COLO668 (cell line): ENCODE measurements at regions not wholly inside any gene's neighbourhood (a gene's known extent, or its start where the extent isn't known, plus 50 kb on each side); places are given as distances from the start of the nearest gene placed in this dataset.
"Not testable (repeated sequence)": the region's sequence is repeated elsewhere in the genome, so short reads cannot be mapped to it uniquely, and the experiment has no call there.

ENCODE experiments used
- DNase-seq: peaks from one replicate; lab custom pipeline; 2025; ENCODE audit not compliant: unreplicated experiment; lab: John Stamatoyannopoulos, UW

DNA sequence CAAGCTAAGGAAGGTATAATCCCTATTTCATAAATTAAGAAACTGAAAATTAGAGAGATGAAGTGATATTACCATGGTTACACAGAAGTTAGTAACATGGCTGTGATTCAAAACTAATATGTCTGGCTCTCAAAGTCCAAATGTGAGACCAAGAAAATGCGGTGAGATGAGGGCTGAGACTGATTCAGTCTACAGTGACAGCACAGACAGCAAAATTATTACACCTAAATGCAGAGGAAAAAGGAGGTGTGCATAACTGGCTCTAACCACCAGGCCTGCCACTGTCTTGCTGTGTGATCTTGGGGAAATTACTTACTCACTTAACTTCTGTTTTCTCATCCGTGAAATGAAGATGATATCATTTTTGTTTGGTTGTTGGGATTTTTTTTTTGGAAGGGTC lies 270.0 kb upstream of the SOX9 start:
- DNase-seq, result no peak

DNA sequence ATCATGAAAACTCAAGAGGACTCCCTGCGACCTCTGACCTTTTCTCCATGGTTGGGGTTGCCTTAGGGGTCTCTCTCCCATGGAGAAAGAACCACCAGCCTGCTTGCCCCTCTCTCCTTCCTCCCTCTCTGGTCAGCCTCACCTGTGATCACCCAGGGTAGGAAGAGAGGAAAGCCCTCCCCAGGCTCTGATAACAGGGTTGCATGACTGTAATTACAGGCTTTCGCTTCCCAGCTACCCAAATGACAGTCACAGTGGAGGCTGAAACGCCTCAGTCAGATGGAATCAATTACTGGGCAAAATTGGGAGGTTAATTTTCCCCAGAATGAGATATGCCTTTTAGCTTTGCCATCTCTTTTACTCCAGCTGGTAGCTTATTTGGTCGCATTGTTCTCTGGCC lies 265.8 kb upstream of the SOX9 start:
- DNase-seq, result no peak

DNA sequence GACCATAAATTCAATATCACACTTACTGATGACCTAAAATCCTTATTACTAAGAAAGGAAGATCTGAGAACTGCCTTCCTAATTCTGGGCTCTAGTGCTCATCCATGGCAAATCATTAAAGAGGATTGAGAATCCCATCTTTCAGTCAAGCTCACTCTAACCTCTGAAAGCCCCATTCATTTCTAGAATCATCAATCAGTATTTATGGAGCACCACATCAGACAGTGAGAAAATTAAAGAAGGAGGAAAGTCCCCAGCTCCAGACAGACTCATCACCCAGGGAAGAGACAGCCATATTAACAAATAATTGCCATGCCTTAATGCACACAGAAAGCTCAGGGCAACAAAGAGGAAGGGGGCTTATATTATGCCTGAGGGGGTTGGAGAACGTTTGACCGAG lies 256.1 kb upstream of the SOX9 start:
- DNase-seq, result no peak

DNA sequence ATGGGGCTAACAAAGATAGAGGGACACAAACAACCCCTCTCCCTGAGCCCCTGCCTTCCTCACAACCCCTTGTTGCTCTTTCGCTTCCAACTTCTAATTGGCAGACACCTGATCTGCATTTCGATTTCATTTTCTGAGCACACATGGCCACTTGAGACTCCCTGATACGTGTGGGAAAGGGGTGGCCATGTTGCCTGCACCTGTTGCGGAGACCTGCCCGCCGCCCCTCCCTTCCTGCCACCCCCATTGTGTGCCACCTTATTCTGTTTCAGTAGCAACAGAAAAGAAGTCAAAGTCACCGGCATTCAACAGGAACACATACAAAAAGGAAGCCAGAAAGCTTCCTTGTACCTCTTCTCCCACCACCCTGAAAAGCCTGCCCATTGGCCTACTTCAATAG lies 254.7 kb upstream of the SOX9 start:
- no peak for DNase-seq

DNA sequence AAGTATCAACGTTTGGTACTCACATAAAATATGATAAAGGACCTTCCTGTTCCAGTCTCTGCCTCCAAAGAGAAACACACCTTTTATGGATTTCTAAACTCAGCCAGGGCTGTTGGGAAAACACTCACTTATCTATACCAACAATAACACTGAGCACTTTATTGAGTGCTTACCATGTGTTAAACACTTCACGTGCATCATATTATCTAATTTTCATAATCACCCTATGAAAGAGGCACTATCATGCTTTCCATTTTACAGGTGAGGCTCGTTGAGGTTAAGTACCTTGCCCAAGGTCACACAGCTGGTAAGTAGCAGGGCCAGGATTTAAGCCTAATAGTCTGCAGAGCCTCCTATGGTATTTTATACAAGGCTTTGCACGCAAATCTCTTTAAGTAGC lies 251.5 kb upstream of the SOX9 start:
- no peak for DNase-seq

DNA sequence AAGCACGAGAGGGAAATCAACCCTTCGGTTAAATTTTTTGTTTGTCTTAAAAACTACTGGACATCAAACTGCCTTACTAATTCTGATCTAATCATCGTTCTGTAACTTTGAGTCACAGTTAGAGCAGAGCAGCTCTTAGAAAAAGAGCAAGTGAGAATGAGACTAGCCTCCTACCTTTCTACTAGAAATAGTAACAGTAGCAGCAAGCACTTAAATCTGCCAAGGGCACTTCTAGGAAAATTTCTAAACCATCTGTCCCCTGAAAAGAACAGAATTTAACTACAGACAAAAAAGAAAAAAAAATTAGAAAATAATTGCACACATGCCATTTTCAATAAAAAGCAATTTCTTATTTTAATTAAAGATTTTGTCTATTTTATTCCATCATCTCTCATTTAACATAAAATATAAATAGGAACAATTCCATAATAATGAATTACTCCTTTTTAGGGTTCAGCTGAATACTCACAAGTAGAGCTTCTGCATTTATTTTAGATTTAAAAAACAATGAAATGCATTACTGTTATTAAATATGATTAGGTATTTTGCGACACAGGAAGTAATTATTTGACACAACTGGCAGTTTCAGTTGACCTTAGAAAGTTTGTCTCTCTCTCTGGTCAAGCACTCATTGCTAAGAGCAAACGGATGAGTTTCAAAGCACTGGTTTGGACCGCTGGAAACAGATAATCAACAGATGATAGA lies 250.8 kb upstream of the SOX9 start:
- no peak for DNase-seq

DNA sequence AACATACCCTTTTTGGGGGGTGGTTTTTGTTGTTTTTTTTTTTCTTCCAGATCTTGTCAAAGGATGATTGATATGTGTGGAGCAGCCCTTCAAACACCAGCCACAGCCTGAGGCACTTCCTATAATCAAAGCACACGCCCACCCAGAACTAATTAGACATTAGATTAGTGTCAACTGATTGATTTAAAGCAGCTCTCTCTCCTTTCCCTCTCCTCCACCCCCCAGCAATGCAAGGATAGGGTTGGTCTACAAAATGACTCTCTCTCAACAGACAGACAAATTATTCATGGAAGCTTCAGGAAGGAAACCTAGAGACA lies 250.3 kb upstream of the SOX9 start:
- DNase-seq, result no peak

DNA sequence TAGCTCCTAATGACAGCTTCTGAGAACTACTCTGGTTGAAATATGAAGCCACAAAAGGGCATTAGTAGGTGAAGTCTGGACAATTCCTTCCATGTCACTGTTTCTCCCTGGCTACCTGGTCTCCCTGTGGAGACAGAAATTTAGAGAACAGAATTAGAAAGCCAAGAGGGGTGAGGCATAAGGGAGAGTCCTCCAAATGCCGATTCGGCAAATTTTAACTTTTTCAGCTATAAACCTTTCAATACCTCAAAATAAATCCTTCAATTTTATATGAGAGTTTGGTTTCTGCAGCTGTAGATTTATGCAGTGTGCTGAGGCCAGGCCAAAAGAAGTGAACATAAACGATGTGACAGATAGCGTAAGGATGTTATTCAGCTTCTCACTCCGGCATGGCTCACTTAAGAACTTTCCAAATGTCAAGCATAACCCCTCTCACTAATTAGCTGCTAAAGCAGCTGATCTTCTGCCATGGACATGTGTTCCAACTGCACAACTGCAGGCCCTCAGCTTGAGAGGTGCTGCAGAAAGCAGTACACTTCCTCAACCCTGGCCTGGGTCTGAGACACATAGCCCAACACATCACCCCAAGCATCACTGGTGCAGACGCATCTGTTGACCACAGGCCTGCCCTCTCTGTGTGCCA lies 247.9 kb upstream of the SOX9 start:
- DNase-seq, result no peak

DNA sequence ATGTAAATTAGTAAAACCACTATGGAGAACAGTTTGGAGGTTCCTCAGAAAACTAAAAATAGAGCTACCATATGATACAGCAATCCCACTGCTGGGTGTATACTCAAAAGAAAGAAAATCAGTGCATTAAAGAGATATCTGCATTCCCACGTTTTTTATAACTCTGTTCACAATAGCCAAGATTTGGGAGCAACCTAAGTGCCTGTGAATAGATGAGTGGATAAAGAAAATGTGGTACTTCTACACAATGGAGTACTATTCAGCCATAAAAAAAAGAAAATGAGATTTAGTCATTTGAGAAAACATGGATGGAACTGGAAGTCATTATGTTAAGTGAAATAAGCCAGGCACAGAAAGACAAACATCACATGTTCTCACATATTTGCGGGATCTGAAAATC lies 246.0 kb upstream of the SOX9 start:
- DNase-seq, result not testable (repeated sequence)

DNA sequence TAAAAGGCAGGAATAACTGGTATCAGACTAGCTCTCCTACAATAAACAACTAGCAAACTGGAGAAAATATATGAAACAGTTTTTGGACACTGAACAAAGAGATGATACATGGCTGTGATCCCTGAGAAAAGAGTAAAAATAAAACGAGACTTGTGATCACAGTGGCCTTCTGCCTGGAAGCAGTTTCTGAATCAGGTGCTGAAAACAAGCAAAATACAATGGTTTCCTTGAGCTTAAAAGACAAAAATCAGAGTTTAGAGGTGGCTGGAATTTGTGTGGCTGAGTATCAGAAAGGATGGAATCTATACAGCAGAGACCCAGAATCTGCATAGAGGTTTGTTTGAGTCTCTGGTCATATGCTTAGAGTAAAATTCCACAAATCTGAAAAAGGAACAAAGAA lies 242.5 kb upstream of the SOX9 start:
- DNase-seq, result no peak

DNA sequence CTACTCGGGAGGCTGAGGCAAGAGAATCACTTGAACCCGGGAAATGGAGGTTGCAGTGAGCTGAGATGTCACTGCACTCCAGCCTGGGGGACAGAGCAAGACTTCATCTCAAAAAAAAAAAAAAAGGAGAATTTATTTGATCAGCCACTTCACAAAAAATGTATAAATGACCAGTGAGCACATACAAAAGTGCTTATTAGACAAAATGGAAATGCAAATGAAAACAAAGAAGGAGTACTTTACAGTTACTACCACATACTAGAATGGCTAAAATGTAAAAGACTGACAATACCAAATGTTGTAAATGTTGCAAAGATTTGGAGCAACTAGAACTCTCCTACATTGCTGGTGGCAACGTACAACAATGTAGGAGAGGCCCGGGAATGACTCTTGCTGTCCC lies 241.8 kb upstream of the SOX9 start:
- DNase-seq, result no peak

DNA sequence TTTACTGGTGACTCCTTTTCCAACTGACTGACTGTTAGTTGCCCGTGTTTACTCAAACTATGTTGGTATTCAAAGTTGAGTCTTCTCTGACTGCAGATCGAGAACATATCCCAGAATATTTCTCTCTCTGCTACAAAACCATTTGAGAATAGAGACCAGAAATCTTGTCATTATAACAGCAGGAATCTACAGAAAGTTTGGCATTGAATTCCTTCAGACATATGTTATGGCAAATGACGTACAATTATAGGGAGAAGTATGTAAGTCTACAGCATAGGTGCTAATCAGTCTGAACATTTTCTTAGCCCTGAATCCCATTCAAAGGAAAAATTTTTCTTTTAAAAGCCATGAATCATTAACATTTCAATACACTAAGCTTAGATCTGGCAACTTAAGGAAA lies 239.8 kb upstream of the SOX9 start:
- DNase-seq, result no peak

DNA sequence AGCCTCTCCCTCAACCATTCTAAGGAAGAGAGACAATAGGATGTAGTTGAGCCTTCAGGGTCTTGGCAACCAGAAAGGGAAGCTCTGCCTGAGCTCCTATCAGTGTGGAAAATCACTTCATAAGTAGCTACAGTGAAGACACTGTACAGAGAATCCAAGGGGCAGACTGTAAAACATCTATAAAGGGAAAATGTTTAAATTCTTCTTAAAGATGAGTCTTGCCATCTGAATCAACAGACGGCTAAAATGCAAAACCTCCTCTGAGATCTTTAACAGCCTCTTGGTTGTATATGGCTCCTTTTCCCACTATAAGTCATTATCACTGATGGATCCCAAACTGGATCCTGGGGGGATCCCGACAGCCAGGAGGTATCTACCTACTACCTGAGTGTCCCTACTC lies 239.2 kb upstream of the SOX9 start:
- no peak for DNase-seq

DNA sequence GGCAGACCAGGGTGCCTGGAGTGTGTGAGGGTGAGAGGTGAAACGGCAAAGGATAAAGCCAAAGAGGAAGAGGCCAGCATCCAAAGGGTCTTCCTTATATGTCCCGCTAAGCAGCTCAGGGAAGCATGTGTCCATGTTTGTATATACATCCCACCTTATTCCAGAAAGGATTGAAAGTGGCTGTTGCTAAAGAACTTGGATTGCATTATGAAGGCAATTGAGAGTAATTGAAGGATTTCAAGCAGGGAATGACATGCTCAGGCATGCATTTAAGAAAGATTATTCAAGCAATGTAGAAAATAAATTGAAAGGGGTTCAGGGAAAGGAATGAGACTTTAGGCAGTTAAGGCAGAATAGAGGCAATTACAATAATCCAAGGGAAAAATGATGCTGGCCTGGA lies 237.6 kb upstream of the SOX9 start:
- DNase-seq, result no peak

DNA sequence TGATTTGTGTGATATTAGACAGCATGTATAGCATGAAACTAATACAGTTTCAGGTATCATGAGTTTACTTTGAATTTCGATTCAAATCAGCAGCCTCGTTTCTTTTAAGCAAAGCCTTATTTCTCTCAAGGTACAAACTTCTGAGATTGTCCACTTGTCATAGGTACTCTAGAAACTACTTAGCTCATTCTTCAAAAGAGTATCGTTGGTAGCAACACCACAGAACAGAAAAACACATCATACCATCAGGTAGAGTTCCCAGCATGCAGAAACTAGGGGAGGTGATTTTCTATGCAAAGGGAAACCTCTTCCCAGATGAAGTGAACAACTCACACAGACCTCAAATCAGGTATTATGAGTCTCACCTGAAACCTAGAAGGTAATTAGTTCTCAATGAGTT lies 237.0 kb upstream of the SOX9 start:
- no peak for DNase-seq

DNA sequence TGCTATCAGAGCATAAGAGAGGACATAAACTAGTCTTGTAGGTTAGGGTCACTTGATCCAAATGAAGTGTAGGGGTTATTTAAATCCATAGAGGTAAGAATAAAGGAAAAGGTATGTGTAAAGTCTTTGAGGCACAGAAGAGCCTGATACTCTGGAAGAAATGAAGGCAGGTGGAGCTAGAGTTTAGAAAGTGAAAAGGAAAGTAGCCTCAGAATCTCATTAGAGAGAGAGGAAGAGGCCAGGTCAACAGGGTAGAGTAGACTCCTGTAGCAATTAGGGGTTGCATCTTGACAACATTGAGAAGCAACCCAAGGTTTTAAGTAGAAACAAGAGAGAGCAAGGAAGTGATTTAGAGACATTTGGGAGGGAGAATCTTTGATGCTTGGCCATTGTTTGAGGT lies 235.2 kb upstream of the SOX9 start:
- DNase-seq, result no peak

DNA sequence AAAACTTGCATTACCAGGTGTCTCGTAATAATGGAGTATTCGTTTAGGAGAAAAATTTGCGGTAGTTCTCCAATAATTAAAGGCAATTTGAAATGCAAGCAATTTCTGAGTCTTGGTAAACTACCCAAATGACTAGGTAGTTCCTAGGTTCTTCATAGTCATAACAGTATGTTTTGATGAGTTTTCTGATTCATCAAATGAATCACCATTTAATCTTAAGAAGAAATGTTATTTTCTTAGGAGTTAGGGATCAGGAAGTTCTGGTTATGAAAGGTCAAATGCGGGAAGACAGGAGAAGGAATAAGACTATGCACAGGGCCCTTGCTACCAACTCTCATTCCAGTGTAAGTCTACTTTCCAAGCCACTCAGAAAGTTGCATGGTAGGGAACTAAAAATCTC lies 221.5 kb upstream of the SOX9 start:
- no peak for DNase-seq

DNA sequence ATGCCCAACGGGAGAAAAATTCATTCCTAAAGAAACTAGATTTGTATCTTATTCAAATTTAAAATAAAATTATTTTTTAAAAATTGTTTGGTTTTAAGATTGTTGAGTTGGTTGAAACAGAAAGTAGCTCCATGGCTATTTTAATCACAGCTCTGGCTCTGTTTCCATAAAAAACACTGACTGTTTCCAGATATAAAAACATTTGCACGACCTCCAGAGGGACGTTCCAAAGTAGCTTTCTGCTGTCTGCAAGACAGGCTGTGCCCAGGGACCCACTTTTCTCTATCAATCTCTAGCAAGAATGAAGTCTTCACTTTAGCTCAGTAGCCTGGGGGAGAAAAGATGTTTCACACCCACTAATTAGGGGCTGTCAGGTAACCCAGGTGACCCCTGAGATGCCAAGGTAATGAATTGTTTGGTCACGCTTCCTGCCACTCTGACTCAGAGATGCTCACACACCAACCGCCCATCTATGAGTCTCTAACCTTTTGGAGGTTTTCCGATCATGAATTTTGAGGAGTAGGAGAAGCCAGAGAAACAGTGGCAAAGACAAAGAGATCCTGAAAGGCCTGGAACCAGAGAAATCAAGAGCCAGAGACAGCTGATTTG lies 220.1 kb upstream of the SOX9 start:
- no peak for DNase-seq

DNA sequence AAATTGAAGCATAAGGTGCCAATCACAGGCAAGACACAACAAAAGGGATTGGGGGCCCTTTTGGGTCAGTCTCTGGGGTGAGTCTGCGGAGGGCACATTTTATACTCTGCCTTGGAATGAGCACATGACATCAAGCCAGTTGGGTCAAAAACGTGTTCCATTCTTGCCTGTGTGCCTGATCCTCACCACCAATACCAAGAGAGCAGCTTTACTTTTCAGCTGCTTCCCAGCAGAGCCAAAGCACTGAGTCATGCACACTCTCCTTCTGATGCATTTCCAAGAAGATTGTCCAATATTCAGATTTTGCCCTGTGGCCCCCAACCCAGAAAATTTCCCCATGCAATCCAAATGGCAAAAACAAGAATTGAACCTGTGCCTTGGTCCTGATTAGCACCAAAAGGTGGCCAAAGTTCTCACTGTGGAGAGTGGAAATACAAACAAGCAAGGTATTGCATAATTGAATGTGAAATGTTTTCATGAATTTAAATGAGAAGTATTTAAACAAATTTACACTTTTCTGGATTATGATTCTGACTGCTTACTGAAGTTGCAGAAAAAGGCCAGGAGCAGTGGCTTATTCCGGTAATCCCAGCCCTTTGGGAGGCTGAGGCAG lies 217.8 kb upstream of the SOX9 start:
- no peak for DNase-seq

DNA sequence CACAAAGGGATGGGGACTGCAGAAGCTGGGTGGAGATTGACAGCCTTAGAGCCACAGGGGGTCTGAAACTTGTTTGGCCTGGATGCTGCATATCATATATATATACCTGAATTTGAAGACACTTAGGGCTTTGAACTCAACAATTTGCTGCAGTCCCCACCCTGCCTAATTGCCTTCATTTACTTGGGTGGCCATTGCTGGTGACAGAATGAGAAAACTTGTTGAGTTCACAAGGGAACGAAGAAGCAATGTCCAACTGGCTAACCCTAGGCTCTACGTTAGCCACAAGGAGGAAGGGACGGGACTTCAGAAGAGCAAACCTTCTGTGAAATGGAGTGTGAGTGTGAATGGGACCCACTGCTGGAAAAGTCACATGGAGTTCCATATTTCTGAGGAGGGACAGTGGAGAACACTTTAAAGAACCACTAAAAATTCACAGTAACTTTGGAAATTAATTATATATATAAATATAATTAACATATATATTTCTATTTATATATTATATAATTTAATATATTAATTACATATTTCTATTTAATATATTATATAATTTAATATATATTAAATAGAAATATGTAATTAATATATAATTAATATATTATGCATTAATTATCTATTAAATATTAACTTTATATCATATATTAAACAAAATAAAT lies 215.3 kb upstream of the SOX9 start:
- no peak for DNase-seq

DNA sequence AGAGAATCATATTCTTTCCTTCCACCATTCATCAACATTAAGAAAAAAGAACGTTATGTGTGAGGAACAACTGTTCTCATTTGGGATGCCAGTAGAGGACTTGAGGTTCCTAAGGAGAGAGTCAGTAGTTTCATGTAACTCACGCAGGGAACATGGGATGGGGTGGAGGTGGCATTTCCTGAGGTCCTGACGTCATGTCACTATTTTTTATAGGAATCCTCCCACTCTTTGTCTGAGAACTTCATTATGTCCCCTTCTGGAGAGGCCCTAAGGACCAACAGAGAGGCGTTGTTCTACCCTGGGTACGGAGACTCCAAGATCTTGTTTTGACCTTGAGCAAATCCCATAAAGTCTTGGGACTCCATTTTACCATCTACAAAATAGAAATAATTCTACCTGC lies 211.7 kb upstream of the SOX9 start:
- DNase-seq, result no peak

DNA sequence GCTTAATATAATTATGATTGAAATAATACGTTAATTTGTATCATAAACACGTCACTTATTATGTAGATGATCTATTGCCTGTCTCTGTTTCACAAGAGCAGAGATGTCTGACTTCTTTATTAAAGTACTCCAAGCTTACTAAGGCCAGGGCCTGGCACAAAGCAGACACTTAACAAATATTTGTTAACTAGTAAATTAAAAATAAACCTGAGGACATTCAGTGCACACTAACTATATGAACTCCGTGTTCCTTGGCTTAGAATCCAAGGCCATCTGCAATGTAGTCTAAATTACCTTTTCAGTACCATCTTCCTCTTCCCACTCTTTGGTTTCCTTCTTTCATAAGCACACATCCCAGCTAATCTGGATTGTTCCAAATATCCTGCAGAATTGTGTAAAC lies 210.8 kb upstream of the SOX9 start:
- DNase-seq, result no peak
